PFSK-1 (cell line): ENCODE measurements at regions not wholly inside any gene's neighbourhood (a gene's known extent, or its start where the extent isn't known, plus 50 kb on each side); places are given as distances from the start of the nearest gene placed in this dataset.

Experiments used
- FOXP2 ChIP-seq: optimal IDR thresholded peaks from 2 replicates; pipeline ENCODE3; 2011; ENCODE audit warnings: borderline replicate concordance, control low read depth, inconsistent platforms; ENCODE audit not compliant: insufficient read depth; ENCODE audit errors: extremely low read length, extremely low read depth
- POLR2AphosphoS5 ChIP-seq: IDR thresholded peaks from 2 replicates; pipeline ENCODE4 v1.6.1; 2012; ENCODE audit warnings: low read depth, mild to moderate bottlenecking, control low read depth, low read length, moderate library complexity
- REST ChIP-seq, 2 experiments: IDR thresholded peaks; 2 replicates each; pipeline versions ENCODE4 v1.6.1 to v1.8.0; 2011 to 2012; ENCODE audit warnings: low read depth in 2 of 2, low read length in 2 of 2, control low read depth in 1 of 2, inconsistent platforms in 1 of 2, mild to moderate bottlenecking in 1 of 2, moderate library complexity in 1 of 2; ENCODE audit not compliant: insufficient read depth in 1 of 2
- SIN3A ChIP-seq: IDR thresholded peaks from 2 replicates; pipeline ENCODE4 v1.6.1; 2012; ENCODE audit warnings: mild to moderate bottlenecking, low read length, moderate library complexity, borderline replicate concordance; ENCODE audit not compliant: insufficient read depth
- TAF1 ChIP-seq: IDR thresholded peaks from 2 replicates; pipeline ENCODE4 v1.6.1; 2012; ENCODE audit warnings: low read length, control low read depth, borderline replicate concordance; ENCODE audit not compliant: insufficient read depth

- no peak for TF ChIP-seq SIN3A
- no peak for TF ChIP-seq REST (IDR thresholded peaks at IDR 0.05; ENCODE audit: insufficient read depth in 1 of 2, low read depth in 2 of 2, low read length in 2 of 2)
- no peak for TF ChIP-seq TAF1
- no peak for TF ChIP-seq FOXP2
- TF ChIP-seq POLR2AphosphoS5 = no peak
These were observed 215.4 kb downstream of the HDGFL1 start for GRCh38 chr6:22784601-22785410.

- no peak for TF ChIP-seq REST (IDR thresholded peaks at IDR 0.05; ENCODE audit: insufficient read depth in 1 of 2, low read depth in 2 of 2, low read length in 2 of 2)
- TF ChIP-seq FOXP2 = no peak
- TF ChIP-seq POLR2AphosphoS5 = no peak
- TF ChIP-seq TAF1 = no peak
- TF ChIP-seq SIN3A = no peak
These were observed 218.7 kb downstream of the HDGFL1 start for GRCh38 chr6:22788038-22788437.

- TF ChIP-seq REST (IDR thresholded peaks at IDR 0.05; ENCODE audit: insufficient read depth in 1 of 2, low read depth in 2 of 2, low read length in 2 of 2) = no peak
- no peak for TF ChIP-seq SIN3A
- no peak for TF ChIP-seq TAF1
- TF ChIP-seq FOXP2 = no peak
- no peak for TF ChIP-seq POLR2AphosphoS5
These were observed 219.9 kb downstream of the HDGFL1 start for GRCh38 chr6:22789315-22789714.

- no peak for TF ChIP-seq FOXP2
- no peak for TF ChIP-seq SIN3A
- TF ChIP-seq REST (IDR thresholded peaks at IDR 0.05; ENCODE audit: insufficient read depth in 1 of 2, low read depth in 2 of 2, low read length in 2 of 2) = no peak
- TF ChIP-seq TAF1 = no peak
- TF ChIP-seq POLR2AphosphoS5 = no peak
These were observed 225.5 kb downstream of the HDGFL1 start for GRCh38 chr6:22794844-22795243.
